GM12878 (cell line): ENCODE measurements at regions not wholly inside any gene's neighbourhood (a gene's known extent, or its start where the extent isn't known, plus 50 kb on each side); places are given as distances from the start of the nearest gene placed in this dataset.

Experiments used
- ASH2L ChIP-seq: fragments of 300-600, 200-600 bp; sonication (generic); IDR thresholded peaks from 2 replicates; pipeline ENCODE4 v1.6.1; 2017; ENCODE audit warnings: low read depth, mild to moderate bottlenecking, borderline replicate concordance
- BCL11A ChIP-seq: IDR thresholded peaks from 2 replicates; pipeline ENCODE4 v1.6.1; 2011; ENCODE audit warnings: low read depth, low read length
- BRCA1 ChIP-seq: IDR thresholded peaks from 2 replicates; pipeline ENCODE4 v1.6.1; 2011; ENCODE audit warnings: low read depth, low read length, improper control_type of control experiment
- CBX5 ChIP-seq: sonication (generic); IDR thresholded peaks from 2 replicates; pipeline ENCODE4 v1.6.1; 2016; ENCODE audit warnings: low read depth, moderate library complexity, mild to moderate bottlenecking, inconsistent platforms
- CUX1 ChIP-seq: IDR thresholded peaks from 2 replicates; pipeline ENCODE4 v1.6.1; 2012; ENCODE audit warnings: improper control_type of control experiment, low read depth, low read length; ENCODE audit not compliant: insufficient replicate concordance
- FOXM1 ChIP-seq: IDR thresholded peaks from 2 replicates; pipeline ENCODE4 v1.6.1; 2012; ENCODE audit warnings: low read depth, mild to moderate bottlenecking, inconsistent platforms, low read length, moderate library complexity
- GABPA ChIP-seq: IDR thresholded peaks from 2 replicates; pipeline ENCODE4 v1.6.1; 2014; ENCODE audit warnings: antibody characterized with exemption, low read depth, mild to moderate bottlenecking, inconsistent platforms
- GATAD2B ChIP-seq: fragments of 450-650 bp; conservative IDR thresholded peaks from 2 replicates; pipeline ENCODE4 v1.6.1; 2017; ENCODE audit warnings: low read depth, mild to moderate bottlenecking, moderate library complexity
- HDAC6 ChIP-seq: fragments of 200-600 bp; sonication (generic); IDR thresholded peaks from one replicate; pipeline ENCODE4 v1.8.0; 2017; ENCODE audit warnings: antibody characterized with exemption; ENCODE audit not compliant: unreplicated experiment
- KAT2A ChIP-seq: conservative IDR thresholded peaks from 2 replicates; pipeline ENCODE4 v1.6.1; 2011; ENCODE audit warnings: low read depth, low read length; ENCODE audit not compliant: control insufficient read depth
- NR2F1 ChIP-seq: fragments of 450-650 bp; conservative IDR thresholded peaks from 2 replicates; pipeline ENCODE4 v1.6.1; 2017; ENCODE audit warnings: mild to moderate bottlenecking
- RAD51 ChIP-seq: fragments of 450-650 bp; IDR thresholded peaks from 2 replicates; pipeline ENCODE4 v1.6.1; 2016; ENCODE audit warnings: moderate library complexity, mild to moderate bottlenecking, inconsistent platforms
- RB1 ChIP-seq: fragments of 450-650 bp; formaldehyde crosslinking; IDR thresholded peaks from 2 replicates; pipeline ENCODE4 v1.6.1; 2017; ENCODE audit warnings: mild to moderate bottlenecking, borderline replicate concordance
- RELA ChIP-seq: fragments of 450-650 bp; IDR thresholded peaks from 2 replicates; pipeline ENCODE4 v1.8.0; 2014; ENCODE audit warnings: borderline replicate concordance; ENCODE audit not compliant: partially characterized antibody
- SKIL ChIP-seq: fragments of 450-650 bp; IDR thresholded peaks from 2 replicates; pipeline ENCODE4 v1.6.1; 2017; ENCODE audit warnings: mild to moderate bottlenecking, low read depth, inconsistent platforms; ENCODE audit not compliant: poor library complexity, severe bottlenecking
- SMC3 ChIP-seq: IDR thresholded peaks from 2 replicates; pipeline ENCODE4 v1.6.1; 2011; ENCODE audit warnings: low read length, improper control_type of control experiment, borderline replicate concordance
- SREBF1 ChIP-seq: IDR thresholded peaks from 2 replicates; pipeline ENCODE4 v1.6.1; 2012; ENCODE audit warnings: mild to moderate bottlenecking, low read length
- SRF ChIP-seq, 2 experiments: IDR thresholded peaks; 2 replicates each; pipeline ENCODE4 v1.6.1; 2011; ENCODE audit warnings: low read depth in 2 of 2, low read length in 2 of 2, mild to moderate bottlenecking in 1 of 2, moderate library complexity in 1 of 2
- TCF7 ChIP-seq: IDR thresholded peaks from 2 replicates; pipeline ENCODE4 v1.6.1; 2014; ENCODE audit warnings: antibody characterized with exemption, borderline replicate concordance
- YBX1 ChIP-seq: fragments of 450-650 bp; IDR thresholded peaks from 2 replicates; pipeline ENCODE4 v1.6.1; 2016; ENCODE audit warnings: antibody characterized with exemption
- ZBTB40 ChIP-seq: fragments of 450-650 bp; IDR thresholded peaks from 2 replicates; pipeline ENCODE4 v1.6.1; 2016; ENCODE audit warnings: mild to moderate bottlenecking, moderate library complexity, borderline replicate concordance
- ZNF24 ChIP-seq: fragments of 450-650 bp; IDR thresholded peaks from 2 replicates; pipeline ENCODE4 v1.6.1; 2017; ENCODE audit warnings: antibody characterized with exemption, mild to moderate bottlenecking

- no peak for TF ChIP-seq CUX1
- TF ChIP-seq YBX1 = no peak
- TF ChIP-seq KAT2A = no peak
- TF ChIP-seq ZBTB40 = no peak
- no peak for TF ChIP-seq ASH2L
- no peak for TF ChIP-seq GATAD2B
- TF ChIP-seq RAD51 = no peak
- TF ChIP-seq FOXM1 = peak; percentile 75; the same call in 1 of the 2 replicates
- no peak for TF ChIP-seq RELA
- TF ChIP-seq SMC3 = no peak
- TF ChIP-seq RB1 = no peak
- 0 out of 2 replicates have a peak, but pooled peaks have one; percentile 45 for TF ChIP-seq NR2F1
- no peak for TF ChIP-seq CBX5
- no peak for TF ChIP-seq SREBF1
- no peak for TF ChIP-seq ZNF24
- no peak for TF ChIP-seq BRCA1
- no peak; the same call in 1 of the 2 replicates for TF ChIP-seq TCF7
- TF ChIP-seq BCL11A = peak; percentile 89
- peak; percentile 65; the same call in 1 of the 2 replicates for TF ChIP-seq GABPA
- TF ChIP-seq HDAC6 = no peak
- TF ChIP-seq SKIL = no peak
- peak in 1 of 2 experiments; percentile 48; a peak in 1 of 4 replicates for TF ChIP-seq SRF (IDR thresholded peaks at IDR 0.05; ENCODE audit: low read depth in 2 of 2, low read length in 2 of 2)
These were observed 416.1 kb downstream of the MRPL39 start (continued) for GRCh38 chr21:25191141-25191540.
